Hematopoietic multipotent progenitor cell treated with erythropoietin and hydrocortisone succinate and interleukin-3 and kit ligand, for 8 days (in vitro differentiated cells): ENCODE measurements at regions not wholly inside any gene's neighbourhood (a gene's known extent, or its start where the extent isn't known, plus 50 kb on each side); places are given as distances from the start of the nearest gene placed in this dataset.

Experiments used
- DNase-seq: peaks from one replicate; pipeline ENCODE4 v3.0.0-alpha.2; 2015

- DNase-seq = no peak
These were observed 265.9 kb upstream of the NR4A3 start for GRCh38 chr9:99555792-99556191.

- no peak for DNase-seq
These were observed 264.7 kb upstream of the NR4A3 start for GRCh38 chr9:99556998-99557397.

DNA sequence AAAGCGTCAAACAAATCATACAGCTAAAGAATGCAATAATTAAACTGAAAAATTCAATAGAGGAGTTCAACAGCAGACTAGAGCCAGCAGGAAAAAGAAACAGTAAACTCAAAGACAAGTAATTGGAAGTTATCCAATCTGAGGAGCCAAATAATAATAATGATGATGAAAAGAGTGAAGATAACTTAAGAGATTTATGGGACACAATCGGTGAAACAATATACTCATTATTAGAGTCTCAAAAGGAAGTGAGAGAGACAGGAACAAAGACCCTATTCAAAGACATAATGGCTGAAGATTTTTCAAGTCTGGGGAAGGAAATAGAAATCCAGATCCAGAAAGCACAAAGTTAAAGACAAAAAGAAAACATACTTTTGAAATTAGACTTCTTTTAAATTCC is 263.9 kb upstream of the NR4A3 start:
- no peak for DNase-seq

- DNase-seq = no peak
These were observed 261.9 kb upstream of the NR4A3 start for GRCh38 chr9:99559776-99560175.

GRCh38 chr9:99560561-99560960 is 261.1 kb upstream of the NR4A3 start:
- no peak for DNase-seq

DNA sequence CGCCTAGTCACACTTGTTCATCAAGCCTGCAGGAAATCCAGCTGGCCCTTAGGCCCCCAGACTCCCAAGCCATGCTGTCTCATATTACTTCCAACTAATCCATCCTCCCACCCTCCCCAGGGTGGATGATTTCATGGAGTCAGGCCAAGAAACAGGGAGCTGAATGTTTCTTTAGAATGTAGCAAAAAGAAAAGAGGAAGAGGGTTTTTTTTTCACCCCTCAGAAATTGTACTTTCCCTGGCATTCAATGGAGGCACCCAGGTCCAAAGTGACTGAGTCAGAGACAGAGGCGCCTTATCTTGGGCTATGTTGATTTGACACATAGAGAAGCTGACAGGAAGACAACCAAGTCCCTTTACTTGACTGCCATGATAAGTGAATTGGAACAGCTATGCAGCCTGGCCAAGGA is 260.2 kb upstream of the NR4A3 start:
- no peak for DNase-seq

DNA sequence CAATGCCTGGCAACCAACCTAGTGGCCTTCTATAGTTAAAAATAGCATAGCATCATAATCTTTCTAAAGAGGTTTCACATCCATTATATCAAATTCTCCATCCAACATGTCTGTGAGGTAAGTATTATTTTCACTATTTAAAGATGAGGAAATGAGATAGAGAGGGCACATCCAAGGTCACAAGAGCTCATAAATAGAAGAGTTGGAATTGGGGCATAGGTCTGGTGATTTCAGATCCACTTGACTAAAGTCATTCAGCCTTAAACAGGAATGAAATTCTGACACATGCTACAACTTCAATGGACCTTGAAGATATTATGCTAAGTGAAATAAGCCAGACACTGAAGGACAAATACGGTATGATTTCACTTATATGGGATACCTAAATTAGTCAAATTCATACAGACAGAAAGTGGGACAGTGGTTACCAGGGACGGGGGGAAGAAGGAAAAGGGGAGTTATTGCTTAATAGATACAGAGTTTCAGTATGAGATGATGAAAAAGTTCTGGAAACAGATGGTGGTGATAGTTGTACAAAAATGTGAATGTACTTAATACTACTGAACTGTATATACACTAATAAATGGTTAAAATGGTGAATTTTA is 259.6 kb upstream of the NR4A3 start:
- no peak for DNase-seq

GRCh38 chr9:99563364-99563763 is 258.3 kb upstream of the NR4A3 start:
- no peak for DNase-seq

DNA sequence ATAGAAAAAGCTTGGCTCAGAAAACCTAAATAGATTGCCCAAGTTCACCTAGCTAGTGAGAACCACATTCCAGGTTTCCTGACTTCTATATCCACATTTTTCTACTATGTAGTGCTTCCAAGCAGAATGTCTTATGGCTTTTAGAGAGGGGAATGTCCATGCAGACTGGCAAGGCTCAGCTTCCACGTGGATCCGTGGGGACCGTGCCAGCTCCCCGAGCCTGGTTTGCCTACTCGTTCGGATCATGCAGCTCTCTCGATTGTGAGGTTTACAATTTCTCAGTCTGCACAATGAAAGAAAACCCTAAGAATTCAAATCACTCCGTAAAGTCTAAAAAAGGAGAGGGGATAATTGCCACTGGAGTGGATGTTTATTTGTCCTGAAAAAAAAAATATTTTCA is 256.5 kb upstream of the NR4A3 start:
- no peak for DNase-seq

- no peak for DNase-seq
These were observed 254.2 kb upstream of the NR4A3 start for GRCh38 chr9:99567436-99567835.

DNA sequence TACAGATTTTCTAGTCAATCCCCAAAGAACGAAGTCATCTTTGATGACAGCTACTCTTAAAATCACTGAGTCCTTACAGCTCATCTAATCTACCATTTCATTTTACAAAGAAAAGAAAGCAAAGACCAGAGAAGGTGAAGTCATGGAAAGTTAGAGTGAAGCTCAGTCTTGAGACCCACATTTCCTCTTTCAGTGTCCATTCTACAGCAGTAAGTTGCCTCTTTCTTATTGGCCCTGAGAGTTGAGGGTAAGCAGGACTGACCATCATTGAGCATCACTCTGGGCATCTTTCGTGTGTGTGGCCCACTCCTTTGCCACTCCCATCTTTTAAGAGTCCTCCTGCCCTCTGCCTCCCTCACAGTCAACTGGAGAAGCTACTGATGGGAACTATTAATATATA is 251.8 kb upstream of the NR4A3 start:
- no peak for DNase-seq

DNA sequence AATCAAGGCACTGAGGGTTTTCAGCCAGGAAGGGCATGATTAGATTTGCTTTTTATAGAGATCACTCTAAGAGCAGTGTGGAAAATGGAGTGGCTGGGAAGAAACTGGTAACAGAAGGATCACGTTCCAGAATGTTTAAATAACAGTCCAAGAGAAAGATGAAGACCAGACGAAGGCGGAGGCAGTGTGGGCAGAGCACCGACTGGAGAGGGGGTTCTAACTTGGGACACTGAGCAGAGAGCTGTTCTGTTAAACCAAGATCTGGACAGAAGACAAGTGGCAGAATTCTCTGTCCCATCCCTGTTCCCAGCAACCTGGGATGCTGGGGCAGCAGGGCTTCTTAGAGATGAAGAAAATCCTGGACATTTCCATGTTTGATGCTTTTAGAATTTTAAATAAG is 249.1 kb upstream of the NR4A3 start:
- DNase-seq = no peak

DNA sequence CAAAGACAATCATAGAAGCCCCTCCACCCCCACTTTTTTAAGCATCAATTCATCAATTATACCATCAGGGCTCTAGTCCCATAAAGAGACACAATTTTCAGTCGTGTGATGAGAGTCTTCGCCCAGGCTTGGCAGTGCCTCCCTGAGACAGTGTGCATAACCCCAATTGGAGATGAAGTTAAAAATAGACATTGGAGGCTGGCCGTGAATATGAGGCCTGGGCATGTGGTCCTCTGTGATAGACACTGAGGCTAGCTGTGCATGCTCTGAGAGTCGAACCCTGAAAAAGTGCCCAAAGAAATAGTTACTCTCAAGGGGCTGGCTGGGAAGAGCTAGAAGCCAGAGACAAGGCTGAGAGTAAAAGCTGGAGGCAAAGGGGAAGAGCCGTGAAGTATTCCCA is 248.6 kb upstream of the NR4A3 start:
- DNase-seq = no peak

GRCh38 chr9:99573886-99574285 is 247.8 kb upstream of the NR4A3 start:
- no peak for DNase-seq

- DNase-seq = no peak
These were observed 245.7 kb upstream of the NR4A3 start for GRCh38 chr9:99576002-99576401.

DNA sequence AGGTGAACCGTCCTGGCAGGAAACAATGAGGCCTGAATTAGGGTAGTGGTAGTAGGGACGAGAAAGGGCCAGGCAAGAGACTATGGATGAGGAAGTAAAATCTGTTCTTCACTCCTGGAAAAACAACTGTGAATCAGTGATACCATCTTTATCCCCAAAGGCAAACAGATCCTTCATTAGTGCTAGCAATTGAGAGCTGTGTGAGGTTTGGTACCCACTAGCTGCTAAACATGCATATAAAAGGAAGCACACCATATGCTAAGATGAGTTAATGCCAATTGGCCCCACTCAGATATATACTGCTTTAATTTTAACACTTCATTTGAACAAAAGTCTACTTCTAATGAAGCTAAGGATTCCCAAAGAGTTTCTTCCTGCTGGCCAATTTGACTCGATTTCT is 244.8 kb upstream of the NR4A3 start:
- no peak for DNase-seq

DNA sequence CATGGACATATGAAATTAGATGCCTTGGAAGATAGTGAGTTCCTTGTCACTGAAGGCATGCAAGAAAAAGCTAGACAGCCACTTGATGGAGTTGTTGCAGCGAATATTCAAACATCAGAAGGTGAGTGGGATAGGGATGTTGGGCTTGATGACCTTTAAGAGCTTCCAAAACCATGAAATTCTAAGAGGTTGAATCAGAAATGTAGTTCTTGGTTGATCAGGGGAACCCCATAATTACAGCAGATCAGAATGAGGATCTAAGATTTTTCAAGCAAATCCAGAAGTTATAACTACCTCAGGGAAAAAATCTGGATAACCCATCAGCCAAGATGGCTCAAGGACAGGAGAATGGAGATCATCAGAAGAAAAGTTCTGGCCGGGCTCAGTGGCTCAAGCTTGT is 244.3 kb upstream of the NR4A3 start:
- DNase-seq = no peak

DNA sequence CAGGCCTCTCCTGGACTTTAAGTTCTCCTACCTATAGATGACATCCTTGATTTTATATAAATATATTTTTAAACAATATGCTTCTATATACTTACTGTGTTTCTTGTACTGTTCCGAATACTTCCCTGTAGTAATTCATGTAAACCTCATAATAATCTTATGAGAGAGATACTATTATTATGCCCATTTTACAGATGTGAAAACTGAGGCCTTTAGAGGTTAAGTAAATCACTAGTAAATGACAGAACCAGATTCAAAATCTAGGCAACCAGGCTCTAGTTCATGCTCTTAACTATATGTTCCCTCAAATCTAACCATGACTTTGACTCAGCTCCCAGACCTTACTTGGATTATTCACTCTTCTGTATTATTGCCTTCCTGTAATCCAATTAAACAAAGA is 243.0 kb upstream of the NR4A3 start:
- DNase-seq = no peak

GRCh38 chr9:99579964-99580363 is 241.7 kb upstream of the NR4A3 start:
- peak; percentile 3 for DNase-seq

GRCh38 chr9:99582814-99583213 is 238.9 kb upstream of the NR4A3 start:
- no peak for DNase-seq

- DNase-seq = no peak
These were observed 233.4 kb upstream of the NR4A3 start for GRCh38 chr9:99588299-99588698.

DNA sequence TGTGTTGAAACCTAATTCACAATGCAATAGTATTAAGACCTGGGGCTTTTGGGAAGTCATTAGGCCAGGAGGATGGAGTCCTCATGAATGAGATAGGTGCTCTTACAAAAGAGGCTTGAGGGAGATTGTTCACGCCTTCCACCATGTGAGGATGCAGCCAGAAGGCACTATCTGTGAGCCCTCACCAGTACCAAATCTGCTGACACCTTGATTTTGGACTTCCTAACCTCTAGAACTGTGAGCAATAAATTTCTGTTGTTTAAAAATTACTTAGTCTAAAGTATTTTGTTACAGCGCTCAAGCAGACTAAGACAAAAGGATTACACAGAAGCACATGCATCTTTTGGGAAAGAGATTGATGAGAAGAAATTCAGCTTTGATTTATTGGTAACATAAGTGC is 232.9 kb upstream of the NR4A3 start:
- DNase-seq = no peak

DNA sequence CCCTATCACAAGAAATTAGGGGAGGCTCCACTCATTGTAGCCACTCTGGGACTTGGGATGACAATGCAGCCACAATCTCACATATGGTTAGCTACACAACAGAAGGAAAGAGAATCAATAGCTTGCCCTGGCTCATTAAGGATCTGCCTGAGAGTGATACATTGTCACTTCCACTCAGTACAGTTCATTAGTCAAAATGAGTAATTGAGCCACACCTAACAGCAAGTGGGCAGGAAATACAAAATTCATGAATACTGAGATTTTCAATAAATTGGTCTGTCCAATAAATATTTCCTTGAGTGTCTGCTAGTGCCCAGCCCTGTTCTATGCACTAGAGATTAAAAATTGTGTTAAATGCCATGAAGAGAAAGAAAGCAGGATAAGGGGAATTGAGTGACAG is 231.3 kb upstream of the NR4A3 start:
- no peak for DNase-seq

DNA sequence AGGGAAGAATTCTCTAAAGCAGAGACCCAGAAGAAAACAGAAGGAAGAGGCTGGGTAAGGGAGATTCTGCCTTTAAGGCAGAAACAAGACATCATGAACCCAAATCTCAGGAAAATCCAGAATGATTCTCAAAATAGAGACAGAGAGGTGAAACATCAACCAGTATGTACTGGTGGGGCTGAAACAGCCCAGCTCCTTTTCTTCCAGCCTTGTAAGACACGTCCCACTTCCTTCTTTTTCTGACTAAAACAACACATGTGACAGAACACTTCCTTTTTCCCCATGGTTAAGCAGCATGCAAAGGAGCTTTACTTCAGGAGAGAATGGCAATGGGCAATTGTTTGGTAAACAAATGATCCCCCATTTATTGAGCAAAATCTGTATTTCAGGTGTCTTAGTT is 230.8 kb upstream of the NR4A3 start:
- no peak for DNase-seq

- no peak for DNase-seq
These were observed 229.9 kb upstream of the NR4A3 start for GRCh38 chr9:99591770-99592169.
